OCI-LY7 (cell line): ENCODE measurements at regions not wholly inside any gene's neighbourhood (a gene's known extent, or its start where the extent isn't known, plus 50 kb on each side); places are given as distances from the start of the nearest gene placed in this dataset.

Source experiments
- BruUV-seq: library from RNA; stranded (reverse); fragments of 400-500 nt; replicated peaks from 2 replicates; lab custom pipeline; 2021; lab: Mats Ljungman, UMichigan
- CTCF ChIA-PET: fragments of 300-600 bp; sonication (Branson Sonifier 250); formaldehyde crosslinking; loops from one replicate; lab custom pipeline; 2022; ENCODE audit warnings: antibody characterized with exemption; ENCODE audit not compliant: unreplicated experiment; lab: Charles Lee
- POLR2A ChIA-PET: fragments of 300-600 bp; sonication (Branson Sonifier 250); formaldehyde crosslinking; loops from one replicate; lab custom pipeline; 2022; ENCODE audit warnings: antibody characterized with exemption; lab: Charles Lee
- DNase-seq: peaks from one replicate; pipeline ENCODE4 v3.0.0-alpha.2; 2015; ENCODE audit warnings: low spot score
- H2AFZ ChIP-seq: fragments of 200-600 bp; sonication (generic), shearing (Covaris generic); 2 replicates; pipeline ENCODE4 v1.6.1; 2014; ENCODE audit warnings: mild to moderate bottlenecking, antibody characterized with exemption, low read length, moderate library complexity
- H3K27ac ChIP-seq: fragments of 200-600 bp; sonication (generic); 2 replicates; pipeline ENCODE4 v1.5.1; 2014; ENCODE audit warnings: mixed run types, low read depth, mild to moderate bottlenecking, moderate library complexity, low read length, inconsistent platforms; ENCODE audit not compliant: poor library complexity, severe bottlenecking
- H3K36me3 ChIP-seq: fragments of 200-600 bp; sonication (generic); 2 replicates; pipeline ENCODE4 v1.6.1; 2014; ENCODE audit warnings: mild to moderate bottlenecking, antibody characterized with exemption, low read length, moderate library complexity, mixed read lengths; ENCODE audit not compliant: insufficient read depth
- H3K4me1 ChIP-seq: fragments of 200-600 bp; sonication (generic); 2 replicates; pipeline ENCODE4 v1.5.1; 2014; ENCODE audit warnings: mild to moderate bottlenecking, low read length; ENCODE audit not compliant: insufficient read depth, poor library complexity, severe bottlenecking
- H3K4me2 ChIP-seq: fragments of 200-600 bp; sonication (generic); 2 replicates; pipeline ENCODE4 v1.6.1; 2014; ENCODE audit warnings: mild to moderate bottlenecking, low read length
- H3K4me3 ChIP-seq: fragments of 200-600 bp; sonication (generic); 2 replicates; pipeline ENCODE4 v1.5.1; 2014; ENCODE audit warnings: mild to moderate bottlenecking, low read depth, low read length; ENCODE audit not compliant: poor library complexity, severe bottlenecking
- H3K79me2 ChIP-seq: fragments of 200-600 bp; sonication (generic); 2 replicates; pipeline ENCODE4 v1.6.1; 2016; ENCODE audit warnings: low read depth, mild to moderate bottlenecking, low read length, moderate library complexity, mixed read lengths; ENCODE audit not compliant: insufficient read depth
- H3K9me2 ChIP-seq: fragments of 200-600 bp; sonication (generic); 2 replicates; pipeline ENCODE4 v1.6.1; 2016; ENCODE audit warnings: mild to moderate bottlenecking, low read length, mixed read lengths; ENCODE audit not compliant: insufficient read depth
- H3K9me3 ChIP-seq: fragments of 200-600 bp; sonication (generic); 2 replicates; pipeline ENCODE4 v1.6.1; 2014; ENCODE audit warnings: mild to moderate bottlenecking, mixed run types, low read length, mixed read lengths
- H4K20me1 ChIP-seq: fragments of 200-600 bp; sonication (generic); 2 replicates; pipeline ENCODE4 v1.6.1; 2014; ENCODE audit warnings: mild to moderate bottlenecking, antibody characterized with exemption, low read length, moderate library complexity, mixed read lengths; ENCODE audit not compliant: insufficient read depth
- EZH2phosphoT487 ChIP-seq: fragments of 200-600 bp; sonication (generic); IDR thresholded peaks from 2 replicates; pipeline ENCODE4 v1.6.1; 2018; ENCODE audit warnings: low read depth, borderline replicate concordance, mild to moderate bottlenecking, mixed run types, antibody characterized with exemption, low read length, moderate library complexity, mixed read lengths
- intact Hi-C: fragments of 100-400 bp; cut with micrococcal nuclease; formaldehyde crosslinking; loops from one replicate; pipeline ENCODE4 v1.10.0; 2022; ENCODE audit not compliant: unreplicated experiment
- TF ChIP-seq, protein P1 (sequence below): fragments of 200-600 bp; sonication (generic); conservative IDR thresholded peaks from 2 replicates; pipeline ENCODE4 v1.5.1; 2014; ENCODE audit warnings: mild to moderate bottlenecking, antibody characterized with exemption, low read length, moderate library complexity, mixed read lengths

GRCh38 chr4:29058531-29058930 lies 1661.6 kb upstream of the PCDH7 start:
- H3K4me3 ChIP-seq, result no peak overlapping the region
- CTCF ChIA-PET, result no interaction called here
- H3K4me1 ChIP-seq, result no peaks in the 10 kb centered on the region
- no peaks in the 10 kb centered on the region for H3K9me2 ChIP-seq
- no peaks in the 10 kb centered on the region for H3K79me2 ChIP-seq
- H2AFZ ChIP-seq, result no peak overlapping the region
- H3K9me3 ChIP-seq, result no peaks in the 10 kb centered on the region
- no peak for DNase-seq
- intact Hi-C loops, result no loop called here
- H4K20me1 ChIP-seq, result no peaks in the 10 kb centered on the region
- BruUV-seq, result no TSS peak
- H3K36me3 ChIP-seq, result no peaks in the 10 kb centered on the region
- no peak overlapping the region for H3K27ac ChIP-seq
- POLR2A ChIA-PET, result interaction anchor here (0.6 kb wide), 1 partner anchor 1198 kb away, joined by 4 read pairs; no protein-coding TSS in a partner anchor
- H3K4me2 ChIP-seq, result no peak overlapping the region
- no peak for TF ChIP-seq EZH2phosphoT487
- TF ChIP-seq, protein P1, sequence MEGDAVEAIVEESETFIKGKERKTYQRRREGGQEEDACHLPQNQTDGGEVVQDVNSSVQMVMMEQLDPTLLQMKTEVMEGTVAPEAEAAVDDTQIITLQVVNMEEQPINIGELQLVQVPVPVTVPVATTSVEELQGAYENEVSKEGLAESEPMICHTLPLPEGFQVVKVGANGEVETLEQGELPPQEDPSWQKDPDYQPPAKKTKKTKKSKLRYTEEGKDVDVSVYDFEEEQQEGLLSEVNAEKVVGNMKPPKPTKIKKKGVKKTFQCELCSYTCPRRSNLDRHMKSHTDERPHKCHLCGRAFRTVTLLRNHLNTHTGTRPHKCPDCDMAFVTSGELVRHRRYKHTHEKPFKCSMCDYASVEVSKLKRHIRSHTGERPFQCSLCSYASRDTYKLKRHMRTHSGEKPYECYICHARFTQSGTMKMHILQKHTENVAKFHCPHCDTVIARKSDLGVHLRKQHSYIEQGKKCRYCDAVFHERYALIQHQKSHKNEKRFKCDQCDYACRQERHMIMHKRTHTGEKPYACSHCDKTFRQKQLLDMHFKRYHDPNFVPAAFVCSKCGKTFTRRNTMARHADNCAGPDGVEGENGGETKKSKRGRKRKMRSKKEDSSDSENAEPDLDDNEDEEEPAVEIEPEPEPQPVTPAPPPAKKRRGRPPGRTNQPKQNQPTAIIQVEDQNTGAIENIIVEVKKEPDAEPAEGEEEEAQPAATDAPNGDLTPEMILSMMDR, result no peak

- Histone ChIP-seq H3K36me3 (no peaks in the 10 kb centered on the region), H3K9me2 (no peaks in the 10 kb centered on the region), H2AFZ (no peak overlapping the region), H3K4me2 (no peak overlapping the region), H3K4me1 (no peaks in the 10 kb centered on the region), H3K27ac (no peak overlapping the region), H3K79me2 (no peaks in the 10 kb centered on the region), H3K9me3 (0 out of 2 replicates have a peak, but pooled peaks cover 6% of the 10 kb centered on the region), H3K4me3 (no peak overlapping the region), H4K20me1 (no peaks in the 10 kb centered on the region)
- POLR2A ChIA-PET, result no interaction called here
- CTCF ChIA-PET, result no interaction called here
- intact Hi-C loops, result no loop called here
- no peak for DNase-seq
- no TSS peak for BruUV-seq
- no peak for TF ChIP-seq EZH2phosphoT487
Observed at GRCh38 chr4:29066861-29067260, 1653.3 kb upstream of the PCDH7 start.

DNA sequence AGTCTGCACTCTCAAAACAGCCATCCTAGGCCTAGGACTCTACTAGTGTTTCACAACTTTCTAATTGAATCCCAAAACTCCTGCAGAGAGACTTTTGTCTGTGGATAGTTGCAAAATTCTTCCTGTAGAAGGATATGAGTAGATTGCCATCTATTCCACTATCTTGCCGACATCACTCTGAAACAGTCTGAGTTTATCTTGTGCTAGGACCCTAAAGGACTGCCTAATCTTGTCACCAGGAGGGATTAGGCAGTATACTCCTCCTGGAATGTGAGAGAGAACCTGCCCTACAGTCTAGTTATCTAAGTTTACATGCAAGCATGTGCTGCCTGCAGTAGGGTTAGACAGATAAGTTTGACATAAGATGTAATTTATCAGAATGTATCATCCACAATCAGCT lies 1646.6 kb upstream of the PCDH7 start:
- Histone ChIP-seq H3K9me3 (0 out of 2 replicates have a peak, but pooled peaks cover 6% of the 10 kb centered on the region), H2AFZ (no peak overlapping the region), H3K36me3 (no peaks in the 10 kb centered on the region), H4K20me1 (no peaks in the 10 kb centered on the region), H3K79me2 (no peaks in the 10 kb centered on the region), H3K27ac (no peak overlapping the region), H3K4me1 (no peaks in the 10 kb centered on the region), H3K4me2 (no peak overlapping the region), H3K9me2 (no peaks in the 10 kb centered on the region), H3K4me3 (no peak overlapping the region)
- intact Hi-C loops, result no loop called here
- TF ChIP-seq, protein P1, result no peak
- TF ChIP-seq EZH2phosphoT487, result no peak
- DNase-seq, result no peak
- BruUV-seq, result no TSS peak
- CTCF ChIA-PET, result no interaction called here
- POLR2A ChIA-PET, result interaction anchor here (0.7 kb wide), 1 partner anchor 14 kb away, joined by 3 read pairs; no protein-coding TSS in a partner anchor
